Right lobe of liver (tissue), 6 donors: ENCODE measurements at regions not wholly inside any gene's neighbourhood (a gene's known extent, or its start where the extent isn't known, plus 50 kb on each side); places are given as distances from the start of the nearest gene placed in this dataset.

Experiments used
- ATAC-seq, 4 donors: fragments of 200-7000 bp; cut with Tn5 transposase; one replicate each; pipeline ENCODE4 v1.9.1; 2020; ENCODE audit warnings: mild to moderate bottlenecking in 4 of 4, moderate library complexity in 4 of 4
- DNase-seq, 3 donors: peaks; one replicate each; pipeline ENCODE4 v3.0.0-alpha.2; 2020
- H3K27ac ChIP-seq, 3 donors: fragments of 200-600 bp; one replicate each; pipeline ENCODE4 v1.8.0; 2022
- H3K27me3 ChIP-seq, 2 donors: fragments of 200-600 bp; one replicate each; pipeline ENCODE4 v1.8.0; 2022
- H3K36me3 ChIP-seq, 4 donors: fragments of 200-600 bp; sonication (generic) in 1 of 4; one replicate each; pipeline versions ENCODE4 v1.5.1 to v1.8.0; 2017 to 2022; ENCODE audit warnings: control low read depth in 1 of 4
- H3K4me1 ChIP-seq, 4 donors: fragments of 200-600 bp; sonication (generic) in 1 of 4; one replicate each; pipeline versions ENCODE4 v1.5.1 to v1.8.0; 2017 to 2022; ENCODE audit warnings: control low read depth in 1 of 4
- H3K4me3 ChIP-seq, 3 donors: fragments of 200-600 bp; one replicate each; pipeline ENCODE4 v1.8.0; 2022
- H3K9me3 ChIP-seq, 4 donors: fragments of 200-600 bp; sonication (generic) in 1 of 4; one replicate each; pipeline versions ENCODE4 v1.5.1 to v1.8.0; 2017 to 2022; ENCODE audit warnings: control low read depth in 1 of 4
- CTCF ChIP-seq, 4 donors: fragments of 200-600 bp in 3 of 4; fragments of 450-650 bp in 1 of 4; IDR thresholded peaks; one replicate each; pipeline versions ENCODE4 v1.5.1 to v1.8.0; 2016 to 2022; ENCODE audit warnings: antibody characterized with exemption in 4 of 4, mild to moderate bottlenecking in 2 of 4
- POLR2A ChIP-seq: fragments of 450-650 bp; IDR thresholded peaks from one replicate; pipeline ENCODE4 v1.6.1; 2017; ENCODE audit warnings: antibody characterized with exemption, mild to moderate bottlenecking
- WGBS: methylation state at CpG from one replicate; pipeline ENCODE4 v1.1.6; 2018; ENCODE audit warnings: low coverage, low lambda C conversion rate; ENCODE audit not compliant: insufficient coverage; ENCODE audit errors: missing lambda C conversion rate; 5-methylcytosine and 5-hydroxymethylcytosine counted together
- intact Hi-C, 2 donors: fragments of 100-400 bp; cut with DNase I; formaldehyde crosslinking; loops; one replicate each; pipeline versions ENCODE4 v1.11.2 to v1.14.1; 2022
- donor health status: DM: no; HTN: yes; CAD: no.
- donor health status: DM: no; HTN: no; CAD: no.
- donor health status: DM: no; HTN: no; CAD: no.
- donor health status: DM: no; HTN: yes; CAD: no.
- donor health status: DM: no; HTN: yes; CAD: no.

GRCh38 chr10:28243923-28244322 lies 58.9 kb downstream of the MPP7 start:
- DNase-seq, result no peak
- intact Hi-C loops, result no loop called here
- Histone ChIP-seq H3K27me3 (no peaks in the 10 kb centered on the region), H3K4me1 (no peaks in the 10 kb centered on the region), H3K9me3 (no peaks in the 10 kb centered on the region), H3K27ac (no peak overlapping the region), H3K36me3 (no peaks in the 10 kb centered on the region), H3K4me3 (no peak overlapping the region)
- TF ChIP-seq CTCF (IDR thresholded peaks at IDR 0.05) (no peak), POLR2A (no peak)
- 91% methylated on average over 1 of the region's 1 CpG for WGBS
- ATAC-seq, result no peak

GRCh38 chr10:28242555-28243204 lies 60.2 kb downstream of the MPP7 start:
- Histone ChIP-seq H3K36me3 (no peaks in the 10 kb centered on the region), H3K9me3 (no peaks in the 10 kb centered on the region), H3K4me1 (no peaks in the 10 kb centered on the region), H3K27ac (no peak overlapping the region), H3K4me3 (no peak overlapping the region), H3K27me3 (no peaks in the 10 kb centered on the region)
- WGBS, result 67% methylated on average over 1 of the region's 1 CpG
- ATAC-seq (no peak), DNase-seq (no peak)
- TF ChIP-seq CTCF (IDR thresholded peaks at IDR 0.05) (no peak), POLR2A (no peak)
- intact Hi-C loops, result no loop called here

GRCh38 chr10:28241741-28242399 lies 61.0 kb downstream of the MPP7 start:
- intact Hi-C loops, result no loop called here
- Histone ChIP-seq H3K9me3 (no peaks in the 10 kb centered on the region), H3K36me3 (no peaks in the 10 kb centered on the region), H3K27me3 (no peaks in the 10 kb centered on the region), H3K4me1 (no peaks in the 10 kb centered on the region), H3K27ac (no peak overlapping the region), H3K4me3 (no peak overlapping the region)
- DNase-seq (no peak), ATAC-seq (peak; percentile 91 to 96 (median 95))
- TF ChIP-seq POLR2A (no peak), CTCF (IDR thresholded peaks at IDR 0.05) (peak; percentile 89 to 95 (median 91))
- WGBS, result 8% methylated on average over 3 of the region's 3 CpGs

- no peak overlapping the region for H3K4me3 ChIP-seq
- ATAC-seq (no peak), DNase-seq (no peak)
- intact Hi-C loops, result no loop called here
- TF ChIP-seq POLR2A (no peak), CTCF (IDR thresholded peaks at IDR 0.05) (no peak)
- no peaks in the 10 kb centered on the region for H3K27me3 ChIP-seq
- no peak overlapping the region for H3K27ac ChIP-seq
- H3K36me3 ChIP-seq, result no peaks in the 10 kb centered on the region
- H3K4me1 ChIP-seq, result no peaks in the 10 kb centered on the region
- H3K9me3 ChIP-seq, result no peaks in the 10 kb centered on the region
- 82% methylated on average over 2 of the region's 2 CpGs for WGBS
These were observed 62.5 kb downstream of the MPP7 start for GRCh38 chr10:28240400-28240799.
